ENCODE measurements at regions not wholly inside any gene's neighbourhood (a gene's known extent, or its start where the extent isn't known, plus 50 kb on each side); places are given as distances from the start of the nearest gene placed in this dataset.

- TF ChIP-seq GATAD2B (conservative IDR thresholded peaks at IDR 0.05; ENCODE audit: low read depth): no peak
- no peak for TF ChIP-seq NFXL1 (IDR thresholded peaks at IDR 0.05; ENCODE audit: borderline replicate concordance)
- TF ChIP-seq POLR2AphosphoS5 (IDR thresholded peaks at IDR 0.05; ENCODE audit: low read length): no peak
- TF ChIP-seq NRF1 (conservative IDR thresholded peaks at IDR 0.05; ENCODE audit: low read depth, low read length): no peak
- TF ChIP-seq, protein P1, sequence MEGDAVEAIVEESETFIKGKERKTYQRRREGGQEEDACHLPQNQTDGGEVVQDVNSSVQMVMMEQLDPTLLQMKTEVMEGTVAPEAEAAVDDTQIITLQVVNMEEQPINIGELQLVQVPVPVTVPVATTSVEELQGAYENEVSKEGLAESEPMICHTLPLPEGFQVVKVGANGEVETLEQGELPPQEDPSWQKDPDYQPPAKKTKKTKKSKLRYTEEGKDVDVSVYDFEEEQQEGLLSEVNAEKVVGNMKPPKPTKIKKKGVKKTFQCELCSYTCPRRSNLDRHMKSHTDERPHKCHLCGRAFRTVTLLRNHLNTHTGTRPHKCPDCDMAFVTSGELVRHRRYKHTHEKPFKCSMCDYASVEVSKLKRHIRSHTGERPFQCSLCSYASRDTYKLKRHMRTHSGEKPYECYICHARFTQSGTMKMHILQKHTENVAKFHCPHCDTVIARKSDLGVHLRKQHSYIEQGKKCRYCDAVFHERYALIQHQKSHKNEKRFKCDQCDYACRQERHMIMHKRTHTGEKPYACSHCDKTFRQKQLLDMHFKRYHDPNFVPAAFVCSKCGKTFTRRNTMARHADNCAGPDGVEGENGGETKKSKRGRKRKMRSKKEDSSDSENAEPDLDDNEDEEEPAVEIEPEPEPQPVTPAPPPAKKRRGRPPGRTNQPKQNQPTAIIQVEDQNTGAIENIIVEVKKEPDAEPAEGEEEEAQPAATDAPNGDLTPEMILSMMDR (IDR thresholded peaks at IDR 0.05 in 2 of 3, conservative IDR thresholded peaks at IDR 0.05 in 1 of 3; ENCODE audit: control insufficient read depth in 2 of 3, extremely low read depth in 1 of 3, insufficient read depth in 1 of 3, low read depth in 3 of 3, low read length in 3 of 3): no peak
- no peak for TF ChIP-seq TCF7 (IDR thresholded peaks at IDR 0.05; ENCODE audit: borderline replicate concordance)
- TF ChIP-seq SMC3 (IDR thresholded peaks at IDR 0.05; ENCODE audit: borderline replicate concordance, low read length): no peak
- no peak for TF ChIP-seq RFX5 (IDR thresholded peaks at IDR 0.05; ENCODE audit: low read depth, low read length)
- no peak for TF ChIP-seq RBBP5 (conservative IDR thresholded peaks at IDR 0.05)
These were observed 118.5 kb upstream of the ADCY1 start for GRCh38 chr7:45455662-45456061.

Data from GM12878 (cell line).